Aorta (tissue), 5 donors: ENCODE measurements at regions not wholly inside any gene's neighbourhood (a gene's known extent, or its start where the extent isn't known, plus 50 kb on each side); places are given as distances from the start of the nearest gene placed in this dataset.
"Not testable (repeated sequence)": the region's sequence is repeated elsewhere in the genome, so short reads cannot be mapped to it uniquely, and the experiment has no call there.

Experiments used
- ATAC-seq: fragments of 200-7000 bp; cut with Tn5 transposase; one replicate; pipeline ENCODE4 v1.9.1; 2022; ENCODE audit warnings: moderate library complexity; ENCODE audit not compliant: low FRiP score
- DNase-seq, 2 donors: peaks; one replicate each; pipeline ENCODE4 v3.0.0-alpha.2; 2020
- H3K27ac ChIP-seq, 2 donors: one replicate each; pipeline ENCODE4 v1.5.1; 2013; ENCODE audit warnings: low read length in 2 of 2, mild to moderate bottlenecking in 2 of 2, moderate library complexity in 2 of 2, control low read depth in 1 of 2, inconsistent platforms in 1 of 2, low read depth in 1 of 2
- H3K27me3 ChIP-seq, 2 donors: one replicate each; pipeline ENCODE4 v1.6.1; 2013; ENCODE audit warnings: control low read depth in 1 of 2, low read length in 1 of 2, mild to moderate bottlenecking in 1 of 2, moderate library complexity in 1 of 2; ENCODE audit not compliant: insufficient read depth in 2 of 2, control insufficient read depth in 1 of 2
- H3K36me3 ChIP-seq, 2 donors: one replicate each; pipeline ENCODE4 v1.6.1; 2013; ENCODE audit warnings: control low read depth in 1 of 2, low read length in 1 of 2, mild to moderate bottlenecking in 1 of 2; ENCODE audit not compliant: insufficient read depth in 2 of 2, control insufficient read depth in 1 of 2
- H3K4me1 ChIP-seq, 2 donors: one replicate each; pipeline ENCODE4 v1.6.1; 2013; ENCODE audit warnings: low read length in 2 of 2, control low read depth in 1 of 2, mild to moderate bottlenecking in 1 of 2, moderate library complexity in 1 of 2; ENCODE audit not compliant: insufficient read depth in 2 of 2, control insufficient read depth in 1 of 2
- H3K4me3 ChIP-seq, 2 donors: one replicate each; pipeline ENCODE4 v1.5.1; 2013; ENCODE audit warnings: low read length in 2 of 2, control low read depth in 1 of 2, mild to moderate bottlenecking in 1 of 2
- H3K9me3 ChIP-seq: one replicate; pipeline ENCODE4 v1.6.1; 2013; ENCODE audit warnings: mild to moderate bottlenecking, low read length; ENCODE audit not compliant: control insufficient read depth
- WGBS, 2 donors: extraction: QIAGEN DNeasy Blood & Tissue Kit; methylation state at CpG; one replicate each; pipeline ENCODE4 v1.1.7; 2013; 5-methylcytosine and 5-hydroxymethylcytosine counted together
- intact Hi-C, 2 donors: fragments of 100-400 bp; cut with DNase I; formaldehyde crosslinking; loops; one replicate each; pipeline versions ENCODE4 v1.14.2 to v1.15.0; 2022
- donor health status: healthy with polysubstance abuse.
- donor health status: Bipolar disorder and iron deficiency.
- donor health status: DM: no; HTN: no; CAD: no.
- donor health status: DM: no; HTN: no; CAD: no.
- donor health status: DM: yes; HTN: yes; CAD: no.

DNA sequence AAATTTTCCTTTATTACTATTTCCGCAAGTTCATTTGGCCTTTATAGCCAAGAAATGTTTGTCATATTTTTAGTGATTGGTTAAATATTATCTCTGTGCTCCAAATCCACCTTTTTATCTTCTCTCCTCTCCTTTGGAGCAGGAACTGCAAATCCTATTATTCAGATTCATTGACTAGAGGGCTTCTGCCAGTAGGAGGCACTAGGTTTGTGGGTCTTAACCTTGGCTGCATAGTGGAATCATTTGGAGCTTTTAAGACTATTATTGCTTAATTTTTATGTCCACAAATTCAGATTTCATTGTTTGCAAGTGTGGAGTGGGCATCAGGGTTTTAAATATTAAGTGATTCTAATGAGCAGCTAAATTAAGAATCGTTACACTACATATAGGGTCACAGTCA is 75.3 kb upstream of the SYT10 start:
- no peak for ATAC-seq
- no peak for DNase-seq
- no peak overlapping the region for H3K27ac ChIP-seq
- no peaks in the 10 kb centered on the region for H3K36me3 ChIP-seq
- H3K27me3 ChIP-seq, result no peaks in the 10 kb centered on the region
- H3K4me3 ChIP-seq, result no peak overlapping the region
- no peaks in the 10 kb centered on the region for H3K9me3 ChIP-seq
- 91 to 95% methylated on average over 2 of the region's 2 CpGs for WGBS, 2 donors
- intact Hi-C loops, result no loop called here
- no peaks in the 10 kb centered on the region for H3K4me1 ChIP-seq

DNA sequence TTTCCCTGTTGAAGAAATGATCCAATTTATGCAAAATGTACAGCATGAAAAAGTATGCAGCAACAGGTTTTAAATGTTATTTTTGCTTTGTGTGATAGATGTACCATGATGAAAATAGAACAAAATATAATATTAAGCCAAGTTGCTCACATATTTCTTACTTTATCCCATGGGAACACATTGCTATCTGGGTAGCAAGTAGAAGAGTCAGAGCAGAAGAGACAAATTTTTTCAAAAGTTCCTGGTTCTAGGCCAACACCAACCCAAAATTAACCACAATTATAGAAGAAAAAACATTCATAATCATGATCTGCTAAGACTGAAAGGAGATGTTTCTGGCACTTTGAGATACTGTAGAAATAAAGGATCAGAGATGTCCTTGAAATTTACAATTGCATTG is 79.9 kb upstream of the SYT10 start:
- no peaks in the 10 kb centered on the region for H3K4me1 ChIP-seq
- H3K36me3 ChIP-seq, result no peaks in the 10 kb centered on the region
- no peak for DNase-seq
- intact Hi-C loops, result no loop called here
- no peaks in the 10 kb centered on the region for H3K9me3 ChIP-seq
- no peak overlapping the region for H3K4me3 ChIP-seq
- no peak for ATAC-seq
- no peak overlapping the region for H3K27ac ChIP-seq
- H3K27me3 ChIP-seq, result no peaks in the 10 kb centered on the region

DNA sequence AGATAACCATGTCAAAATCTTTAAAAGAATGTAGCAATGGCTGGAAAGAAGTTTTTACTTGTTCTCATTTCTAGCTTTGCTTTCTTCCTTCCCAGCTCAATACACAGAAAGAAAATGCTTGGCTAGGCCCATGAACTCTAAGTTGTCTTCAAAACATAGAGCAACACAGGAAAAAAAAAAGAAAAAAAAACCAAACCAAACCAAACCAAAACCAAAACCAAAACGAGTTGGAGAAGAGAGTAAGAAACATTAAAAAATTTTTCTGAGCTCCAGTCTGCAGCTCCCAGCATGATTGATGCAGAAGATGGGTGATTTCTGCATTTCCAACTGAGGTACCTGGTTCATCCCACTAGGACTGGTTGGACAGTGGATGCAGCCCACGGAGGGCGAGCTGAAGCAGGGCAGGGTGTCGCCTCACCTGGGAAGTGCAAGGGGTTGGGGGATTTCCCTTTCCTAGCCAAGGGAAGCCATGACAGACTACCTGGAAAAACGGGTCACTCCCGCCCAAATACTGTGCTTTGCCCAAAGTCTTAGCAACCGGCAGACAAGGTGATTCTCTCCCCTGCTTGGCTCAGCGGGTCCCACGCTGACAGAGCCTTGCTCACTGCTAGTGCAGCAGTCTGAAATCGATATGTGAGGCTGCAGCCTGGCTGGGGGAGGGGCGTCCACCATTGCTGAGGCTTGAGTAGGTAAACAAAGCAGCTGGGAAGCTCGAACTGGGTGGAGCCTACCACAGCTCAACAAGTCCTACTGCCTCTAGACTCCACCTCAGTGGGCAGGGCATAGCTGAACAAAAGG is 81.1 kb upstream of the SYT10 start:
- ATAC-seq, H3K36me3 ChIP-seq, H3K9me3 ChIP-seq, intact Hi-C loops, H3K4me3 ChIP-seq, H3K27me3 ChIP-seq, H3K27ac ChIP-seq, DNase-seq, H3K4me1 ChIP-seq: not testable (repeated sequence)
- 65 to 70% methylated on average over 12 of the region's 12 CpGs for WGBS, 2 donors

DNA sequence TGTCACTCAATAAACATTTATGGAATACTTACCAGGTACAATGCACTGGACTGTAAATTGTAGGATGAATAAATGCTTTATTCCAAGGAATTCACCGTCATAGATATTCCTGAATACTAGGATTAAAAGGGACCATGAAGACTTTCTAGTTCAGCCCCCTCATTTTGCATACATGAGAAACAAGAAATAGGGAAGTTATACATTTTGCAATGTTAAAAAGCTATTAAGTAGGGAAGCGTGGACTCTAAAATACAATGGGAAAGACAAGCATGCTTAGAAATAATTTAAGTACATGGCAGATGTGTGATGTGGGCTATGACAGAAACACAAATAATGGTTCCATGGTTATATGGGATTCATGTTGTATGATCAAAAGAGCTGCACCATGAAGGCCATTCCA is 89.4 kb upstream of the SYT10 start:
- Histone ChIP-seq H3K27ac (no peak overlapping the region), H3K27me3 (no peaks in the 10 kb centered on the region), H3K4me1 (no peaks in the 10 kb centered on the region), H3K36me3 (no peaks in the 10 kb centered on the region), H3K4me3 (no peak overlapping the region), H3K9me3 (no peaks in the 10 kb centered on the region)
- 72 to 76% methylated on average over 2 of the region's 2 CpGs for WGBS, 2 donors
- ATAC-seq, result no peak
- DNase-seq, result no peak
- intact Hi-C loops, result no loop called here

DNA sequence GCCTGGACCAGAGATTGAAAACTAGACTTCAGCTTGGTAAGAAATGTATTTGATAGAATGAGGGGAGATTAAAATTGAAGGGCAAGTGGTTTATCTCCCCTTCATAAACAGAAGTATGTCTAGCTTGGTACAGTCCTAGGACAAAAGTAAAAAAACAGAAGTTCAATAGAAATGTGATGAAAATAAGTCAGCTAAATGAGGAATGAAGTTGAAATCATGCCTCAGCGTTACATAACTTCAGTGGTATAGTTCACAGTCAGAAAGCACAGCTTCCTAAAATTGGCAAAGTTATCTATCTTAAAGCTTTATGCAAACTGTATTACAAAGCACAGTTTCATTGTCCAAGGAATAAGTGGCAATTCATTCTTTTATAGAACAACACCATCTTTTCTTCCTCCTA is 90.2 kb upstream of the SYT10 start:
- Histone ChIP-seq H3K9me3 (no peaks in the 10 kb centered on the region), H3K4me3 (no peak overlapping the region), H3K36me3 (no peaks in the 10 kb centered on the region), H3K27ac (no peak overlapping the region), H3K4me1 (no peaks in the 10 kb centered on the region), H3K27me3 (no peaks in the 10 kb centered on the region)
- ATAC-seq (no peak), DNase-seq (no peak)
- WGBS, 2 donors, result 61 to 76% methylated on average over 1 of the region's 1 CpG
- intact Hi-C loops, result no loop called here

DNA sequence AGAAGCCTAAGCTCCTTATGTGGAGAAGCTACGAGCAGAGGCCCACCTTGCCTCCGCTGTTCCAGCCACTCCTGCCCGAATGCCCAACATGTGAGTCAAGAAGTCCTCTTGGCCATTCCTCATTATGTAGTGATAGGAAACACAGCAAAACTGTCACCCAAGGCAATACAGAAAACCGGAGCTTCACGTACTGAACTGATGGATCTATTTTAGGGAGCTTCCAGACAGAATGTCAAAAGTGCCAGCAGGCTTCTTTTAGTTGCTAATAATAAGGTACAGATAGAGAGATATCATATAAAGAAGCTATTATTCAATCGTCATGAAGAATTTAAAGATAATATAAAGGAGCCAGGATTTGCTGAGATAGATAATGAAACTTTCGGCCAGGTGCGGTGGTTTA is 91.6 kb upstream of the SYT10 start:
- Histone ChIP-seq H3K27ac (no peak overlapping the region), H3K36me3 (no peaks in the 10 kb centered on the region), H3K4me1 (no peaks in the 10 kb centered on the region), H3K4me3 (no peak overlapping the region), H3K27me3 (no peaks in the 10 kb centered on the region), H3K9me3 (no peaks in the 10 kb centered on the region)
- ATAC-seq (no peak), DNase-seq (no peak)
- intact Hi-C loops, result no loop called here
- WGBS, 2 donors, result 75 to 76% methylated on average over 8 of the region's 8 CpGs

DNA sequence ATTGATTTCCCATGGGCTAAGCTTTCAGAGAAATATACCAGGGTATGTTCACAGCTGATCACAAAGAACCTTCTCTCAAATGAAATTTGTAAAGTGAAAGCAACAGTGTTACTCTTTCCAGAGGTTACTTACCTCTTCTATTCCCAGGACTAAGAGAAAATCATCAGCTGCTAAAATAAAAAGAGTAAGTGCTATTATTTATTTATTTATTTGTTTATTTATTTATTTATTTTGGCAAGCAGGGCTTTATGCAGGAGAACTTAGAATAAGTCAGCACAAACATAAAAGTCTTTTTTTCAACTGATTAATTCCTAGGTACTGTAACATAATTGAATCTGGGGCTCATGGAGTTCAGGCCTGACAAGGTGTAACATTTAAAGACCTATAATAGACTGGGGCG is 93.9 kb upstream of the SYT10 start:
- Histone ChIP-seq H3K4me3 (no peak overlapping the region), H3K9me3 (no peaks in the 10 kb centered on the region), H3K27me3 (no peaks in the 10 kb centered on the region), H3K4me1 (no peaks in the 10 kb centered on the region), H3K36me3 (no peaks in the 10 kb centered on the region), H3K27ac (no peak overlapping the region)
- intact Hi-C loops, result no loop called here
- ATAC-seq (no peak), DNase-seq (no peak)
- 86 to 88% methylated on average over 1 of the region's 1 CpG for WGBS, 2 donors

DNA sequence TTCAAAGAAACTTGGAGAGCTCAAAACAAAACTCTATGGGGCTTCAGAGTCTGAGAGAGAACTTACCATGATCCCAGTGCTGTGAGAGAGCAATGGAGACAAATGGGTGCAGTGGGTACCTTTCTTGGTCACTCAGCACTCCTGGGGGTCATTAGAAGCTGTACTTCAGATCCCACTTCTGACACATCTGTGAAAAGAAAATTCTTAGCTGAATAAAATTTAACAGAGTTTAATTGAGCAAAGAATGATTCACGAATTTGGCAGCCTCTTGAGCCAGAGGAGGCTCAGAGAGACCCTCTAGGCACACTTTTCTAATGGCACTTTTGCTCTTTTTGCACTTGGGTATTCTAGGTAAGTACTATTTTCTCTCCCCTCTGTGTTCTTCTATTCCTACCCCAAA is 96.8 kb upstream of the SYT10 start:
- Histone ChIP-seq H3K4me1 (no peaks in the 10 kb centered on the region), H3K9me3 (no peaks in the 10 kb centered on the region), H3K27ac (no peak overlapping the region), H3K36me3 (no peaks in the 10 kb centered on the region), H3K27me3 (no peaks in the 10 kb centered on the region), H3K4me3 (no peak overlapping the region)
- 31 to 42% methylated on average over 1 of the region's 1 CpG for WGBS, 2 donors
- intact Hi-C loops, result no loop called here
- ATAC-seq (no peak), DNase-seq (no peak)

DNA sequence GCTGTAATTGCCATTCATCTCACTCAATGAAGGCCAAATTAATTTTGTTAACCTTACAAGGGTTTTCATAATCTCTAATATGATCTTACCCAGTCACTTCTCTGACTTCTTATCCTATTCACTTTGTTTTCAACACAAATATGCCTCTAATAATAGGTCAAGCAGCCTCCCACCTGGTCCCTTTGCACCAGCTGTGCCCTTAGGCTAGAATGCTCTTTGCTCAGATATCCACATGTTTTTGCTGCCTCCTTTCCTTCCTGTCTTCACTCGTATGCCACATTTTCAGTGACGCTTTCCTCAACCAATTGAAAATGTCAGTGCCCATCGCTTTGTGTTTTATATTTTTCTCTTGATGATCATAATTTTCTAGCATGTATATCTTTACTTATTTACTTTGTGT is 106.4 kb upstream of the SYT10 start:
- Histone ChIP-seq H3K4me3 (no peak overlapping the region), H3K9me3 (no peaks in the 10 kb centered on the region), H3K4me1 (no peaks in the 10 kb centered on the region), H3K27ac (no peak overlapping the region), H3K27me3 (no peaks in the 10 kb centered on the region), H3K36me3 (no peaks in the 10 kb centered on the region)
- DNase-seq (no peak), ATAC-seq (no peak)
- intact Hi-C loops, result no loop called here
- WGBS, 2 donors, result 70 to 80% methylated on average over 3 of the region's 3 CpGs
